Naive thymus-derived CD4-positive, alpha-beta T cell (primary cell): ENCODE measurements at regions not wholly inside any gene's neighbourhood (a gene's known extent, or its start where the extent isn't known, plus 50 kb on each side); places are given as distances from the start of the nearest gene placed in this dataset.
"Not testable (repeated sequence)": the region's sequence is repeated elsewhere in the genome, so short reads cannot be mapped to it uniquely, and the experiment has no call there.

ENCODE experiments used
- ATAC-seq: fragments of 150-1000 bp; cut with Tn5 transposase; 2 replicates; pipeline ENCODE4 v1.10.0; 2021; ENCODE audit warnings: mild to moderate bottlenecking, moderate library complexity
- CTCF ChIA-PET: fragments of 350-600 bp; sonication (Branson Sonifier 250); formaldehyde crosslinking; loops from one replicate; lab custom pipeline; 2021; ENCODE audit warnings: antibody characterized with exemption; lab: Charles Lee
- POLR2A ChIA-PET: fragments of 350-600 bp; sonication (Branson Sonifier 250); formaldehyde crosslinking; loops from one replicate; lab custom pipeline; 2021; ENCODE audit warnings: antibody characterized with exemption, inconsistent platforms; lab: Charles Lee
- DNase-seq, 9 donors: peaks; one replicate each; pipeline versions ENCODE4 v3.0.0 to v3.0.0-alpha.2; 2020 to 2022; ENCODE audit warnings: mixed read lengths in 1 of 9
- H3K27ac ChIP-seq: one replicate; pipeline ENCODE4 v1.7.0; 2013; ENCODE audit warnings: mild to moderate bottlenecking, low read depth, low read length, moderate library complexity
- H3K27me3 ChIP-seq, 2 donors: one replicate each; pipeline ENCODE4 v1.7.0; 2013; ENCODE audit warnings: low read length in 2 of 2, mild to moderate bottlenecking in 2 of 2, moderate library complexity in 2 of 2; ENCODE audit not compliant: control insufficient read depth in 2 of 2, insufficient read depth in 2 of 2
- H3K36me3 ChIP-seq, 3 experiments: 1 replicate in 2 of 3; 2 replicates in 1 of 3; pipeline ENCODE4 v1.7.0; 2013; ENCODE audit warnings: low read length in 3 of 3, mild to moderate bottlenecking in 3 of 3, moderate library complexity in 1 of 3; ENCODE audit not compliant: insufficient read depth in 3 of 3, control insufficient read depth in 2 of 3
- H3K4me1 ChIP-seq, 2 donors: one replicate each; pipeline ENCODE4 v1.7.0; 2013; ENCODE audit warnings: low read length in 2 of 2, mild to moderate bottlenecking in 2 of 2, moderate library complexity in 1 of 2; ENCODE audit not compliant: control insufficient read depth in 2 of 2, insufficient read depth in 2 of 2
- H3K4me3 ChIP-seq: 2 replicates; pipeline ENCODE4 v1.7.0; 2013; ENCODE audit warnings: mild to moderate bottlenecking, low read length
- H3K9me3 ChIP-seq, 3 experiments: 1 replicate in 2 of 3; 2 replicates in 1 of 3; pipeline ENCODE4 v1.7.0; 2013; ENCODE audit warnings: low read length in 3 of 3; ENCODE audit not compliant: control insufficient read depth in 2 of 3
- H3K27ac Mint-ChIP-seq, 9 donors: one replicate each; pipeline ENCODE4 v1.8.0; 2020 to 2022; ENCODE audit warnings: mixed read lengths in 9 of 9, mild to moderate bottlenecking in 8 of 9, moderate library complexity in 5 of 9, inconsistent platforms in 2 of 9
- H3K27me3 Mint-ChIP-seq, 5 donors: one replicate each; pipeline ENCODE4 v1.8.0; 2021 to 2022; ENCODE audit warnings: mixed read lengths in 5 of 5, mild to moderate bottlenecking in 1 of 5
- H3K36me3 Mint-ChIP-seq, 5 donors: one replicate each; pipeline ENCODE4 v1.8.0; 2020 to 2022; ENCODE audit warnings: mixed read lengths in 5 of 5, mild to moderate bottlenecking in 3 of 5, inconsistent platforms in 1 of 5
- H3K4me1 Mint-ChIP-seq, 7 donors: one replicate each; pipeline ENCODE4 v1.8.0; 2020 to 2022; ENCODE audit warnings: mixed read lengths in 7 of 7, mild to moderate bottlenecking in 3 of 7, inconsistent platforms in 1 of 7
- H3K4me3 Mint-ChIP-seq, 10 donors: one replicate each; pipeline ENCODE4 v1.8.0; 2020 to 2022; ENCODE audit warnings: mild to moderate bottlenecking in 10 of 10, mixed read lengths in 10 of 10, moderate library complexity in 6 of 10, inconsistent platforms in 2 of 10
- H3K9me3 Mint-ChIP-seq, 11 donors: one replicate each; pipeline ENCODE4 v1.8.0; 2020 to 2022; ENCODE audit warnings: mixed read lengths in 11 of 11, mild to moderate bottlenecking in 4 of 11, inconsistent platforms in 1 of 11, moderate library complexity in 1 of 11
- intact Hi-C, 2 donors: fragments of 100-400 bp; cut with micrococcal nuclease; formaldehyde crosslinking; loops; one replicate each; pipeline ENCODE4 v1.15.1; 2023

- H3K4me1 ChIP-seq: peaks cover 17 to 26% of the 10 kb centered on the region in 2 donors
- no peaks in the 10 kb centered on the region for H3K27me3 ChIP-seq
- no peaks in the 10 kb centered on the region for H3K36me3 ChIP-seq
- H3K27ac ChIP-seq: no peak overlapping the region
- peaks cover 16 to 57% (median 54%) of the 10 kb centered on the region in 7 donors for H3K4me1 Mint-ChIP-seq
- H3K27ac Mint-ChIP-seq: peak overlapping the region in 2 of 9 donors; percentile 36 to 45
- no peak overlapping the region for H3K4me3 ChIP-seq
- ChIA-PET POLR2A (interaction anchor here (0.8 to 1.1 kb wide), 2 partner anchors 10 to 91 kb away, joined by 4 read pairs; no protein-coding TSS in a partner anchor), CTCF (no interaction called here)
- intact Hi-C loops: no loop called here
- H3K36me3 Mint-ChIP-seq: peaks cover 0 to 23% (median 4%) of the 10 kb centered on the region in 5 donors
- H3K9me3 ChIP-seq: no peaks in the 10 kb centered on the region
- DNase-seq (no peak), ATAC-seq (no peak)
- H3K4me3 Mint-ChIP-seq: no peak overlapping the region
- H3K9me3 Mint-ChIP-seq: peaks cover 0 to 11% (median 5%) of the 10 kb centered on the region in 11 donors
- H3K27me3 Mint-ChIP-seq: no peaks in the 10 kb centered on the region
Measured at GRCh38 chr2:234363647-234364294, 133.1 kb downstream of the ARL4C start.

- Mint-ChIP-seq H3K4me3 (no peak overlapping the region), H3K9me3 (peaks cover 0 to 15% (median 9%) of the 10 kb centered on the region in 11 donors), H3K27ac (peak overlapping the region in 2 of 9 donors; percentile 29 to 72), H3K4me1 (peaks cover 10 to 55% (median 53%) of the 10 kb centered on the region in 7 donors), H3K36me3 (peaks cover 0 to 30% (median 4%) of the 10 kb centered on the region in 5 donors), H3K27me3 (no peaks in the 10 kb centered on the region)
- H3K4me3 ChIP-seq: no peak overlapping the region
- H3K4me1 ChIP-seq: peaks cover 10 to 19% of the 10 kb centered on the region in 2 donors
- intact Hi-C loops: no loop called here
- no peaks in the 10 kb centered on the region for H3K9me3 ChIP-seq
- POLR2A ChIA-PET: interaction anchor here (0.7 to 1.1 kb wide), 5 partner anchors 11 to 125 kb away, joined by 3 to 4 read pairs (median 4); no protein-coding TSS in a partner anchor
- ATAC-seq: no peak
- no peaks in the 10 kb centered on the region for H3K36me3 ChIP-seq
- no peak overlapping the region for H3K27ac ChIP-seq
- DNase-seq: no peak
- CTCF ChIA-PET: interaction anchor here (0.6 to 1.2 kb wide), 2 partner anchors 9 to 84 kb away, joined by 3 to 5 read pairs; no protein-coding TSS in a partner anchor
- no peaks in the 10 kb centered on the region for H3K27me3 ChIP-seq
Measured at GRCh38 chr2:234363011-234363487, 133.8 kb downstream of the ARL4C start.

- CTCF ChIA-PET: interaction anchor here (0.6 kb wide), 1 partner anchor 70 kb away, joined by 3 read pairs; no protein-coding TSS in a partner anchor
Measured at GRCh38 chr2:234360313-234360975, 136.4 kb downstream of the ARL4C start.

GRCh38 chr2:234357666-234358065 is 139.2 kb downstream of the ARL4C start:
- H3K27ac Mint-ChIP-seq: peak overlapping the region in 1 of 9 donors; percentile 75
- H3K36me3 ChIP-seq: no peaks in the 10 kb centered on the region
- H3K27ac ChIP-seq: no peak overlapping the region
- H3K4me3 Mint-ChIP-seq: no peak overlapping the region
- intact Hi-C loops: loop anchor here in 1 of 2 donors (2.0 kb wide), 1 partner anchor 43 kb away; no protein-coding TSS in a partner anchor
- no peaks in the 10 kb centered on the region for H3K27me3 ChIP-seq
- peaks cover 9 to 49% (median 45%) of the 10 kb centered on the region in 7 donors for H3K4me1 Mint-ChIP-seq
- H3K9me3 ChIP-seq: no peaks in the 10 kb centered on the region
- no peak overlapping the region for H3K4me3 ChIP-seq
- no peak for ATAC-seq
- ChIA-PET POLR2A (interaction anchor here (0.8 kb wide), 1 partner anchor 10 kb away, joined by 3 read pairs; no protein-coding TSS in a partner anchor), CTCF (no interaction called here)
- H3K36me3 Mint-ChIP-seq: peaks cover 0 to 38% (median 9%) of the 10 kb centered on the region in 5 donors
- no peak for DNase-seq
- no peaks in the 10 kb centered on the region for H3K27me3 Mint-ChIP-seq
- H3K9me3 Mint-ChIP-seq: peaks cover 2 to 25% (median 12%) of the 10 kb centered on the region in 11 donors
- peaks cover 6 to 13% of the 10 kb centered on the region in 2 donors for H3K4me1 ChIP-seq

More at GRCh38 chr2:234360313-234360975, 136.4 kb downstream of the ARL4C start:
- H3K4me3 Mint-ChIP-seq, H3K27me3 ChIP-seq, H3K27ac ChIP-seq, intact Hi-C loops, H3K4me3 ChIP-seq, H3K36me3 ChIP-seq, DNase-seq, H3K27me3 Mint-ChIP-seq, ATAC-seq, H3K4me1 ChIP-seq, H3K9me3 ChIP-seq: not testable (repeated sequence)
- peaks cover 0 to 16% (median 9%) of the 10 kb centered on the region in 11 donors for H3K9me3 Mint-ChIP-seq
- POLR2A ChIA-PET: interaction anchor here (2.1 kb wide), 1 partner anchor 13 kb away, joined by 10 read pairs; no protein-coding TSS in a partner anchor
- peak overlapping the region in 3 of 9 donors; percentile 4 to 27 (median 25) for H3K27ac Mint-ChIP-seq
- peaks cover 9 to 54% (median 46%) of the 10 kb centered on the region in 7 donors for H3K4me1 Mint-ChIP-seq
- peaks cover 0 to 28% (median 4%) of the 10 kb centered on the region in 5 donors for H3K36me3 Mint-ChIP-seq

GRCh38 chr2:234355808-234356365 is 141.0 kb downstream of the ARL4C start:
- peaks cover 6 to 13% of the 10 kb centered on the region in 2 donors for H3K4me1 ChIP-seq
- H3K27me3 Mint-ChIP-seq: no peaks in the 10 kb centered on the region
- ATAC-seq (no peak), DNase-seq (no peak)
- POLR2A ChIA-PET: interaction anchor here (0.6 to 1.7 kb wide), 3 partner anchors 9 to 41 kb away, joined by 3 to 7 read pairs (median 3); no protein-coding TSS in a partner anchor
- H3K4me1 Mint-ChIP-seq: peaks cover 9 to 42% (median 39%) of the 10 kb centered on the region in 7 donors
- H3K9me3 ChIP-seq: no peaks in the 10 kb centered on the region
- peak overlapping the region in 8 of 9 donors; percentile 10 to 85 (median 70) for H3K27ac Mint-ChIP-seq
- H3K9me3 Mint-ChIP-seq: peaks cover 2 to 29% (median 16%) of the 10 kb centered on the region in 11 donors
- no peak overlapping the region for H3K4me3 ChIP-seq
- H3K27ac ChIP-seq: no peak overlapping the region
- CTCF ChIA-PET: no interaction called here
- H3K36me3 Mint-ChIP-seq: peaks cover 0 to 39% (median 9%) of the 10 kb centered on the region in 5 donors
- H3K36me3 ChIP-seq: no peaks in the 10 kb centered on the region
- intact Hi-C loops: loop anchor here in 1 of 2 donors (2.0 kb wide), 2 partner anchors 13 to 41 kb away; no protein-coding TSS in a partner anchor
- H3K4me3 Mint-ChIP-seq: peak overlapping the region in 5 of 10 donors; percentile 7 to 48 (median 33)
- H3K27me3 ChIP-seq: no peaks in the 10 kb centered on the region
